ENCODE measurements at regions not wholly inside any gene's neighbourhood (a gene's known extent, or its start where the extent isn't known, plus 50 kb on each side); places are given as distances from the start of the nearest gene placed in this dataset.

GRCh38 chr2:147696426-147696825, 148.4 kb upstream of the ACVR2A start:
- TF ChIP-seq CTCF (IDR thresholded peaks at IDR 0.05) = no peak

GRCh38 chr2:147689220-147689909, 155.5 kb upstream of the ACVR2A start:
- no peak for ATAC-seq (ENCODE audit: poor library complexity)
- Mint-ChIP-seq H3K9me3 (no peaks in the 10 kb centered on the region), H3K36me3 (ENCODE audit: low read depth) (no peaks in the 10 kb centered on the region), H3K4me3 (no peak overlapping the region), H3K27ac (no peak overlapping the region), H3K4me1 (ENCODE audit: low read depth) (no peaks in the 10 kb centered on the region), H3K27me3 (no peaks in the 10 kb centered on the region)
- Histone ChIP-seq H3K27ac (ENCODE audit: low read depth in 1 of 2, low read length in 2 of 2) (no peak overlapping the region), H3K9me3 (ENCODE audit: control insufficient read depth in 1 of 2, insufficient read depth in 1 of 2, low read length in 2 of 2) (peaks cover 0 to 5% of the 10 kb centered on the region in 2 experiments), H3K4me3 (ENCODE audit: low read length) (no peak overlapping the region), H3K27me3 (ENCODE audit: control insufficient read depth in 1 of 2, insufficient read depth in 2 of 2, low read length in 2 of 2) (no peaks in the 10 kb centered on the region), H3K36me3 (ENCODE audit: insufficient read depth, low read length) (no peaks in the 10 kb centered on the region), H3K4me1 (ENCODE audit: insufficient read depth, low read length) (no peaks in the 10 kb centered on the region)
- TF ChIP-seq CTCF (IDR thresholded peaks at IDR 0.05) = no peak
- CTCF ChIA-PET = interaction anchor here (1.1 kb wide), 1 partner anchor 11 kb away, joined by 3 read pairs; no protein-coding TSS in a partner anchor
- peak in 3 of 14 experiments; percentile 16 to 59 (median 45) for DNase-seq
- POLR2A ChIA-PET = no interaction called here
- intact Hi-C loops (cut with DNase I, micrococcal nuclease) = no loop called here

More at GRCh38 chr2:147696426-147696825, 148.4 kb upstream of the ACVR2A start:
- ChIA-PET CTCF (no interaction called here), POLR2A (no interaction called here)
- intact Hi-C loops (cut with DNase I, micrococcal nuclease) = no loop called here
- DNase-seq (no peak), ATAC-seq (ENCODE audit: poor library complexity) (no peak)
- H3K36me3 Mint-ChIP-seq (ENCODE audit: low read depth) = no peaks in the 10 kb centered on the region
- Histone ChIP-seq H3K27ac (ENCODE audit: low read depth in 1 of 2, low read length in 2 of 2) (no peak overlapping the region), H3K27me3 (ENCODE audit: control insufficient read depth in 1 of 2, insufficient read depth in 2 of 2, low read length in 2 of 2) (no peaks in the 10 kb centered on the region), H3K4me1 (ENCODE audit: insufficient read depth, low read length) (no peaks in the 10 kb centered on the region), H3K9me3 (ENCODE audit: control insufficient read depth in 1 of 2, insufficient read depth in 1 of 2, low read length in 2 of 2) (no peaks in the 10 kb centered on the region), H3K4me3 (ENCODE audit: low read length) (no peak overlapping the region), H3K36me3 (ENCODE audit: insufficient read depth, low read length) (no peaks in the 10 kb centered on the region)
- H3K4me3 Mint-ChIP-seq = no peak overlapping the region
- H3K27me3 Mint-ChIP-seq = no peaks in the 10 kb centered on the region
- H3K9me3 Mint-ChIP-seq = peaks cover under 1% of the 10 kb centered on the region
- H3K27ac Mint-ChIP-seq = no peak overlapping the region
- H3K4me1 Mint-ChIP-seq (ENCODE audit: low read depth) = no peaks in the 10 kb centered on the region

GRCh38 chr2:147688242-147688641, 156.6 kb upstream of the ACVR2A start:
- Mint-ChIP-seq H3K36me3 (ENCODE audit: low read depth) (no peaks in the 10 kb centered on the region), H3K4me1 (ENCODE audit: low read depth) (no peaks in the 10 kb centered on the region), H3K4me3 (no peak overlapping the region), H3K27ac (no peak overlapping the region), H3K27me3 (no peaks in the 10 kb centered on the region), H3K9me3 (no peaks in the 10 kb centered on the region)
- no peak for TF ChIP-seq CTCF (IDR thresholded peaks at IDR 0.05)
- Histone ChIP-seq H3K9me3 (ENCODE audit: control insufficient read depth in 1 of 2, insufficient read depth in 1 of 2, low read length in 2 of 2) (peaks cover 0 to 5% of the 10 kb centered on the region in 2 experiments), H3K4me3 (ENCODE audit: low read length) (no peak overlapping the region), H3K36me3 (ENCODE audit: insufficient read depth, low read length) (no peaks in the 10 kb centered on the region), H3K4me1 (ENCODE audit: insufficient read depth, low read length) (no peaks in the 10 kb centered on the region), H3K27me3 (ENCODE audit: control insufficient read depth in 1 of 2, insufficient read depth in 2 of 2, low read length in 2 of 2) (no peaks in the 10 kb centered on the region), H3K27ac (ENCODE audit: low read depth in 1 of 2, low read length in 2 of 2) (no peak overlapping the region)
- ChIA-PET CTCF (interaction anchor here (1.1 kb wide), 1 partner anchor 10 kb away, joined by 3 read pairs; no protein-coding TSS in a partner anchor), POLR2A (no interaction called here)
- DNase-seq (peak in 2 of 14 experiments; percentile 9 to 18), ATAC-seq (ENCODE audit: poor library complexity) (no peak)
- intact Hi-C loops (cut with DNase I, micrococcal nuclease) = no loop called here
